PC-3 (cell line): ENCODE measurements at regions not wholly inside any gene's neighbourhood (a gene's known extent, or its start where the extent isn't known, plus 50 kb on each side); places are given as distances from the start of the nearest gene placed in this dataset.
A peak's percentile ranks its signal among the peaks of the same experiment; 100 is the strongest.

Experiments used
- ATAC-seq: fragments of 200-7000 bp; cut with Tn5 transposase; 2 replicates; pipeline ENCODE4 v1.9.1; 2020; ENCODE audit warnings: mild to moderate bottlenecking, moderate library complexity
- BruUV-seq: library from RNA; stranded (reverse); fragments of 400-500 nt; replicated peaks from 2 replicates; lab custom pipeline; 2021; lab: Mats Ljungman, UMichigan
- CTCF ChIA-PET: fragments of 300-600 bp; sonication (Branson Sonifier 250); formaldehyde crosslinking; loops from one replicate; lab custom pipeline; 2022; ENCODE audit warnings: antibody characterized with exemption; lab: Charles Lee
- POLR2A ChIA-PET: fragments of 300-600 bp; sonication (Branson Sonifier 250); formaldehyde crosslinking; loops from one replicate; lab custom pipeline; 2022; ENCODE audit warnings: antibody characterized with exemption; ENCODE audit not compliant: unreplicated experiment; lab: Charles Lee
- DNase-seq: peaks from one replicate; pipeline ENCODE4 v3.0.0-alpha.2; 2015
- H2AFZ ChIP-seq: fragments of 300-600 bp; sonication (generic); 2 replicates; pipeline ENCODE4 v1.6.0; 2016; ENCODE audit warnings: antibody characterized with exemption, low read length
- H3F3A ChIP-seq: fragments of 300-600 bp; sonication (generic); one replicate; pipeline ENCODE4 v1.6.0; 2017; ENCODE audit warnings: antibody characterized with exemption, low read length, control low read depth, mild to moderate bottlenecking; ENCODE audit not compliant: unreplicated experiment
- H3K27ac ChIP-seq: fragments of 300-600 bp; sonication (generic); 2 replicates; pipeline ENCODE4 v1.5.1; 2016; ENCODE audit warnings: mild to moderate bottlenecking, low read length
- H3K27me3 ChIP-seq: fragments of 300-600 bp; sonication (generic); 2 replicates; pipeline ENCODE4 v1.6.1; 2016; ENCODE audit warnings: low read length, mixed read lengths
- H3K36me3 ChIP-seq: fragments of 300-600 bp; sonication (generic); 2 replicates; pipeline ENCODE4 v1.6.1; 2016; ENCODE audit warnings: low read depth, mixed run types, low read length, mixed read lengths
- H3K4me1 ChIP-seq: fragments of 300-600 bp; sonication (generic); 2 replicates; pipeline ENCODE4 v1.5.1; 2016; ENCODE audit warnings: low read length; ENCODE audit not compliant: insufficient read depth
- H3K4me2 ChIP-seq: fragments of 300-600 bp; sonication (generic); 2 replicates; pipeline ENCODE4 v1.6.0; 2016; ENCODE audit warnings: low read length
- H3K4me3 ChIP-seq: fragments of 300-600 bp; sonication (generic); 2 replicates; pipeline ENCODE4 v1.5.1; 2016; ENCODE audit warnings: mild to moderate bottlenecking, low read length, mixed read lengths
- H3K79me2 ChIP-seq: fragments of 300-600 bp; sonication (generic); 2 replicates; pipeline ENCODE4 v1.6.1; 2017; ENCODE audit warnings: low read length, mixed read lengths
- H3K9ac ChIP-seq: fragments of 300-600 bp; sonication (generic); 2 replicates; pipeline ENCODE4 v1.6.0; 2016; ENCODE audit warnings: mild to moderate bottlenecking, low read length
- H3K9me2 ChIP-seq: fragments of 300-600 bp; sonication (generic); replicated peaks from 2 replicates; pipeline ENCODE4 v1.6.1; 2016; ENCODE audit warnings: mixed run types, low read length, mixed read lengths
- H3K9me3 ChIP-seq: fragments of 300-600 bp; sonication (generic); 2 replicates; pipeline ENCODE4 v1.6.1; 2016; ENCODE audit warnings: low read length, mixed read lengths
- H4K20me1 ChIP-seq: fragments of 300-600 bp; sonication (generic); 2 replicates; pipeline ENCODE4 v1.6.1; 2016; ENCODE audit warnings: low read length, mixed read lengths
- CTCF ChIP-seq: fragments of 300-600 bp; sonication (generic); conservative IDR thresholded peaks from 2 replicates; pipeline ENCODE4 v1.5.1; 2017; ENCODE audit warnings: antibody characterized with exemption, low read depth, mild to moderate bottlenecking, low read length
- EZH2 ChIP-seq: fragments of 300-600 bp; sonication (generic); IDR thresholded peaks from one replicate; pipeline ENCODE4 v1.6.1; 2017; ENCODE audit warnings: antibody characterized with exemption, mild to moderate bottlenecking, low read length; ENCODE audit not compliant: unreplicated experiment
- EZH2phosphoT487 ChIP-seq: fragments of 300-600 bp; sonication (generic); IDR thresholded peaks from 2 replicates; pipeline ENCODE4 v1.6.1; 2018; ENCODE audit warnings: mild to moderate bottlenecking, antibody characterized with exemption, low read length, borderline replicate concordance
- intact Hi-C: fragments of 100-400 bp; cut with micrococcal nuclease; formaldehyde crosslinking; loops from 2 replicates; pipeline ENCODE4 v1.9.0; 2023

- peak overlapping the region; percentile 73 for H3K9ac ChIP-seq
- no peaks in the 10 kb centered on the region for H3K9me2 ChIP-seq
- CTCF ChIA-PET, result no interaction called here
- no peak for TF ChIP-seq EZH2
- no peak for TF ChIP-seq EZH2phosphoT487
- TF ChIP-seq CTCF, result no peak
- POLR2A ChIA-PET, result interaction anchor here (0.6 kb wide), 1 partner anchor 134 kb away, joined by 3 read pairs; no protein-coding TSS in a partner anchor
- H3K4me1 ChIP-seq, result peaks cover 37% of the 10 kb centered on the region
- H3K27ac ChIP-seq, result peak overlapping the region; percentile 96
- H2AFZ ChIP-seq, result no peak overlapping the region
- no peaks in the 10 kb centered on the region for H3K27me3 ChIP-seq
- no TSS peak for BruUV-seq
- H3F3A ChIP-seq, result no peaks in the 10 kb centered on the region
- H3K9me3 ChIP-seq, result no peaks in the 10 kb centered on the region
- H4K20me1 ChIP-seq, result no peaks in the 10 kb centered on the region
- ATAC-seq (no peak), DNase-seq (no peak)
- no peaks in the 10 kb centered on the region for H3K36me3 ChIP-seq
- H3K4me3 ChIP-seq, result no peak overlapping the region
- H3K79me2 ChIP-seq, result no peaks in the 10 kb centered on the region
- H3K4me2 ChIP-seq, result no peak overlapping the region
- intact Hi-C loops, result loop anchor here (5.0 to 10.0 kb wide), 2 partner anchors 176 to 721 kb away; no protein-coding TSS in a partner anchor
These were observed 654.1 kb downstream of the INHBA start for GRCh38 chr7:41048771-41049170.

- H3K4me3 ChIP-seq, result no peak overlapping the region
- ChIA-PET POLR2A (interaction anchor here (0.5 to 0.7 kb wide), 2 partner anchors 638 to 654 kb away, joined by 4 to 8 read pairs; no protein-coding TSS in a partner anchor), CTCF (no interaction called here)
- H3K4me1 ChIP-seq, result peaks cover 37% of the 10 kb centered on the region
- H3K27ac ChIP-seq, result peak overlapping the region; percentile 96
- no peaks in the 10 kb centered on the region for H3F3A ChIP-seq
- H2AFZ ChIP-seq, result no peak overlapping the region
- H3K9me2 ChIP-seq, result no peaks in the 10 kb centered on the region
- peak; percentile 77 for DNase-seq
- peak overlapping the region; percentile 73 for H3K9ac ChIP-seq
- BruUV-seq, result no TSS peak
- no peaks in the 10 kb centered on the region for H3K27me3 ChIP-seq
- H3K9me3 ChIP-seq, result no peaks in the 10 kb centered on the region
- peak overlapping the region; percentile 19 for H3K4me2 ChIP-seq
- H3K79me2 ChIP-seq, result no peaks in the 10 kb centered on the region
- peak; percentile 61 for ATAC-seq
- H3K36me3 ChIP-seq, result no peaks in the 10 kb centered on the region
- intact Hi-C loops, result loop anchor here (2.0 to 10.0 kb wide), 5 partner anchors 59 to 720 kb away; no protein-coding TSS in a partner anchor
- TF ChIP-seq EZH2 (no peak), CTCF (no peak), EZH2phosphoT487 (no peak)
- no peaks in the 10 kb centered on the region for H4K20me1 ChIP-seq
These were observed 655.1 kb downstream of the INHBA start for GRCh38 chr7:41047789-41048191.

- H4K20me1 ChIP-seq, result no peaks in the 10 kb centered on the region
- no peak for ATAC-seq
- ChIA-PET CTCF (no interaction called here), POLR2A (no interaction called here)
- no peaks in the 10 kb centered on the region for H3F3A ChIP-seq
- intact Hi-C loops, result loop anchor here (2.0 to 10.0 kb wide), 5 partner anchors 60 to 720 kb away; no protein-coding TSS in a partner anchor
- no peak for TF ChIP-seq EZH2
- TF ChIP-seq CTCF, result no peak
- TF ChIP-seq EZH2phosphoT487, result no peak
- no peak for DNase-seq
- no peaks in the 10 kb centered on the region for H3K9me3 ChIP-seq
- H3K79me2 ChIP-seq, result no peaks in the 10 kb centered on the region
- H3K9me2 ChIP-seq, result no peaks in the 10 kb centered on the region
- H3K27ac ChIP-seq, result peak overlapping the region; percentile 96
- no peak overlapping the region for H3K4me3 ChIP-seq
- BruUV-seq, result no TSS peak
- H3K4me1 ChIP-seq, result peaks cover 37% of the 10 kb centered on the region
- no peaks in the 10 kb centered on the region for H3K36me3 ChIP-seq
- H2AFZ ChIP-seq, result no peak overlapping the region
- H3K27me3 ChIP-seq, result no peaks in the 10 kb centered on the region
- peak overlapping the region; percentile 73 for H3K9ac ChIP-seq
- H3K4me2 ChIP-seq, result no peak overlapping the region
These were observed 655.7 kb downstream of the INHBA start for GRCh38 chr7:41047211-41047610.
